Activated CD8-positive, alpha-beta memory T cell treated with anti-CD3 and anti-CD28 coated beads, Interleukin-2, amount 10 ng/mL, durations not matched to agents 7 days and 5 days (primary cell): ENCODE measurements at regions not wholly inside any gene's neighbourhood (a gene's known extent, or its start where the extent isn't known, plus 50 kb on each side); places are given as distances from the start of the nearest gene placed in this dataset.

ENCODE experiments used
- ATAC-seq: fragments of 150-1000 bp; cut with Tn5 transposase; one replicate; pipeline ENCODE4 v1.10.0; 2021; ENCODE audit warnings: moderate library complexity
- CTCF ChIA-PET: fragments of 350-600 bp; sonication (Branson Sonifier 250); formaldehyde crosslinking; loops from one replicate; lab custom pipeline; 2021; ENCODE audit warnings: antibody characterized with exemption; lab: Charles Lee
- DNase-seq: peaks from one replicate; pipeline ENCODE4 v3.0.0-alpha.2; 2020
- H3K27ac Mint-ChIP-seq: one replicate; pipeline ENCODE4 v1.8.0; 2021; ENCODE audit warnings: mild to moderate bottlenecking, mixed read lengths
- H3K27me3 Mint-ChIP-seq: one replicate; pipeline ENCODE4 v1.8.0; 2021; ENCODE audit warnings: mixed read lengths
- H3K36me3 Mint-ChIP-seq: one replicate; pipeline ENCODE4 v1.8.0; 2021; ENCODE audit warnings: mild to moderate bottlenecking, mixed read lengths
- H3K4me1 Mint-ChIP-seq: one replicate; pipeline ENCODE4 v1.8.0; 2021; ENCODE audit warnings: mixed read lengths
- H3K4me3 Mint-ChIP-seq: one replicate; pipeline ENCODE4 v1.8.0; 2021; ENCODE audit warnings: mild to moderate bottlenecking, moderate library complexity, mixed read lengths
- H3K9me3 Mint-ChIP-seq: one replicate; pipeline ENCODE4 v1.8.0; 2022; ENCODE audit warnings: low read depth, mixed read lengths

DNA sequence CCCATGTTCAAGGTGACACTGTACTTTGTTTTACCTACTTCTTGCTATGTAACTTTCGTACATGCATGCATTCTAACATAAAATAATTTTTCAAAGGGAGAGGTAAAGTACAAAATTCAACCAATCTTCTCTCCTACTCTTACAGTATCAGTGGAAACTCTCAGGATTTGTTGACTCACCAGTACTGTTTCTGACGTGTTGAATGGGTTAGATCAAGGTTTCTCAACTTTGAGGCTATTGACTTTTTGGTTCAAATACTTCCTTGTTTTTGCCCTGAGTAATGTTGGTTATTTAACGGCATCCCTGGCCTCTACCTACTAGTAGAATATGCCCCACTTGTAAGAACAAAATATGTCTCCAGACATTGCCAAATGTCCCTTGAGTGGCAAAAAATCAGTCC lies 94.6 kb upstream of the SMAD1 start:
- Mint-ChIP-seq H3K4me1 (no peaks in the 10 kb centered on the region), H3K36me3 (no peaks in the 10 kb centered on the region), H3K9me3 (no peaks in the 10 kb centered on the region), H3K27me3 (peaks cover under 1% of the 10 kb centered on the region), H3K27ac (no peak overlapping the region), H3K4me3 (no peak overlapping the region)
- CTCF ChIA-PET, result no interaction called here
- DNase-seq, result no peak
- no peak for ATAC-seq

- no peaks in the 10 kb centered on the region for H3K36me3 Mint-ChIP-seq
- H3K9me3 Mint-ChIP-seq, result no peaks in the 10 kb centered on the region
- DNase-seq, result no peak
- ATAC-seq, result no peak
- H3K4me1 Mint-ChIP-seq, result no peaks in the 10 kb centered on the region
- CTCF ChIA-PET, result no interaction called here
- H3K4me3 Mint-ChIP-seq, result no peak overlapping the region
- no peaks in the 10 kb centered on the region for H3K27me3 Mint-ChIP-seq
- no peak overlapping the region for H3K27ac Mint-ChIP-seq
Observed at GRCh38 chr4:145381163-145381562, 100.5 kb upstream of the SMAD1 start.

DNA sequence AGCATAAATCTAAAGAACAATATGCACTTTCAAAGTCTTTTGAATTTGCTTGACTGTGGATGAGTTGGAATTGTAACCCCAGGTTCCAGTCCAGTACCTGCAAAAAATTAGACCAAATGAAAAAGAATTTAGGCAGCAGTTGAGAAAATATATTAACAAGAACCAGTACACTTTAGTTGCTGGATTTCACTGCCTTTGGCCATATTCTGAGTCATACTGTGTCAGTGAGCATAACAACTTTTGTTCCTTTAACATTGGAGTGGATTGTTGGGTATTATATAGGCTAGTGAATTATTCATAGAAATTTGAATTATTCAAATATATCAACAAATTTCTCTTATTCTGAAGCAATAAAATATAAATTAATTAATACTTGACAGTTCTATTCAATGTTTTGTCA lies 101.5 kb upstream of the SMAD1 start:
- Mint-ChIP-seq H3K36me3 (no peaks in the 10 kb centered on the region), H3K9me3 (no peaks in the 10 kb centered on the region), H3K27me3 (no peaks in the 10 kb centered on the region), H3K4me1 (no peaks in the 10 kb centered on the region), H3K4me3 (no peak overlapping the region), H3K27ac (no peak overlapping the region)
- no peak for DNase-seq
- CTCF ChIA-PET, result no interaction called here
- no peak for ATAC-seq

- H3K27me3 Mint-ChIP-seq, result no peaks in the 10 kb centered on the region
- no peak overlapping the region for H3K4me3 Mint-ChIP-seq
- H3K36me3 Mint-ChIP-seq, result no peaks in the 10 kb centered on the region
- H3K27ac Mint-ChIP-seq, result no peak overlapping the region
- CTCF ChIA-PET, result no interaction called here
- no peak for DNase-seq
- no peaks in the 10 kb centered on the region for H3K4me1 Mint-ChIP-seq
- no peak for ATAC-seq
- H3K9me3 Mint-ChIP-seq, result no peaks in the 10 kb centered on the region
Observed at GRCh38 chr4:145375416-145375815, 106.2 kb upstream of the SMAD1 start.

DNA sequence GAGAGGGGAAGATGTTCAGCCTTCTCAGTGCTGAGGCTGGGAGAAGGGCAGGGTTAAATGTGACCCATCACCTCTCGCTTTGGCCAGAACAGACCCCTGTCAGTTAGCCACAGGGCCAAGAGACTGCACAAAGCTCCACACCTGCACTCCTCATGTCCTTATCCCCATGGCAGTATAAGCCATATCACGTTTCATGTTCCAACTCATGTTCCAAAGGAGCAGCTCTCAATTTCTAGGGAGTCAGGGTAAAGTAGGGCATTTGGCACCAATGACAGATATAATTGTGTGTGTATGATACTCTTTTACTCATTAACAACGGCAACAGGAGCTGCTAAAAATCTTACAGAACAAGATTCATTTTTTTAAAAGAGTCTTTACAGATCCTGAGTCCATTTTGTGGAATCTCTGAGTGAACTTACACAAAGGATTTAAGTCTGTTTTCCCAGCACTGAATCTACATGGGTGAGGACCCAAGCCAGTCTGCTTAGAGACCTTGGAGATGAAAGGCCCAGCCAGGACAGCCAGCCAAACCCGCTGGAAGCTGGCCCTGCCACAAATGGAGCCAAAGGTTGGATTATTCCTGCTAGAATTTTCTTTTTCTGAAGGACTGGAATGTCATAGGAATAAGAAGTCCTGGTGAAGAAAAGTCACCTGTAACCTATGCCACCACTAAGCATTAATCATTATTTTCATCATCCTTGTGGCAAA lies 129.1 kb upstream of the SMAD1 start:
- DNase-seq (no peak), ATAC-seq (no peak)
- Mint-ChIP-seq H3K9me3 (no peaks in the 10 kb centered on the region), H3K27me3 (peaks cover 4% of the 10 kb centered on the region), H3K4me3 (no peak overlapping the region), H3K36me3 (no peaks in the 10 kb centered on the region), H3K27ac (no peak overlapping the region), H3K4me1 (no peaks in the 10 kb centered on the region)
- CTCF ChIA-PET, result no interaction called here

DNA sequence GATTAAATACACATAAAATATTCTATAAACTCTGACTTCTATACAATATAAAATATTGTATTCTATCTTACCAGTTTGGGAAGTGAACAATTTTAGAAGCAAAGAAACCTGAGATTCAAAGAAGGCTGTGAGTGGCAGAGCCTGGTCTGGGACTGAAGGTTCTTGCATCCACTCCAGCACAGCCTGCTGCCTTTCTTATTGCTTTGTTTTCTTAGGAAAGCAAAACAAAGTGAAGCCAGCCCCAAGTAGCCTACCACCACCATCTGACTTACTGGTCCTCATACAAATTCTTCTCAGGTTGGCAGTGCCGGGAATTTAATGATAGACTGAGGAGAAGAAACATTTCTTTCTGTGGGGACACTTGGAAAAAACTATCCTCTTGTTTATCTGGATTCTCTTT lies 129.7 kb upstream of the SMAD1 start:
- no peak for ATAC-seq
- Mint-ChIP-seq H3K4me1 (no peaks in the 10 kb centered on the region), H3K9me3 (no peaks in the 10 kb centered on the region), H3K27me3 (peaks cover 4% of the 10 kb centered on the region), H3K36me3 (no peaks in the 10 kb centered on the region), H3K27ac (no peak overlapping the region), H3K4me3 (no peak overlapping the region)
- DNase-seq, result no peak
- CTCF ChIA-PET, result no interaction called here

DNA sequence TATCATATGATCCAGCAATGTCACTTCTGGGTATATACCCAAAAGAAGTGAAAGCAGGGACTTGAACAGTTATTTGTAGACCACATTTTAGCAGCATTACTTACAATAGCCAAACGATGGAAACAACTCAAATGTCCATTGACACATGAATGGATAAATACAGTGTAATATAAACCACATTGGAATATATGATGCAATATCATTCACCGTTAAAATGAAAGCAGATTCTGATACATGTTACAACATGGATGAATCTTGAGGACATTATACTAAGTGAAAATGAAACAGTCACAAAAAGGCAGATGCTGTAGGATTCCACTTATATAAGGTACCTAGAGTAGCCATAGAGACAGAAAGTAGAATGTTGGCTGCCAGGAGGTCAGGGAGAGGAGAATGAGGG lies 130.5 kb upstream of the SMAD1 start:
- no peak for ATAC-seq
- H3K27me3 Mint-ChIP-seq, result peaks cover 4% of the 10 kb centered on the region
- no peak overlapping the region for H3K27ac Mint-ChIP-seq
- H3K4me1 Mint-ChIP-seq, result no peaks in the 10 kb centered on the region
- no peak overlapping the region for H3K4me3 Mint-ChIP-seq
- H3K36me3 Mint-ChIP-seq, result no peaks in the 10 kb centered on the region
- no peak for DNase-seq
- CTCF ChIA-PET, result no interaction called here
- no peaks in the 10 kb centered on the region for H3K9me3 Mint-ChIP-seq

DNA sequence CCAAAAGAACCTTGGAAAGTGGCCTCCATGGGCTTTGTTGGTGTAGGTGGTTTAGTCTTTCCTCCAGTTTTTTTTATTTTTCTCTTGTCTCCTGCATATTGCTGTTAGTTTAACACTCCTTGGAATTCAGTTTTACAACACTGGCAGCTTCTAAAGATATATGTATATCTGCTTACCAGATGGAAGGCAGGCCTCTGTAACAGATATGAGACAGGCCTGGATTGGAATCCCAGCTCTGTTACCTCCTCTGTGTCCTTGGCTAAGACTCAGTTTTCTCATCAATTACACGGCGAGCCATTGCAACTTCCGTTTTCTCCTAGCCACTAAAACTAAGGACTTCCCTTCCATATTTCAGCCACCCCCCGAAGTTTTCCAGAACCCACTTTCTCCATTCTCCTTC lies 133.4 kb upstream of the SMAD1 start:
- H3K4me3 Mint-ChIP-seq, result no peak overlapping the region
- no peaks in the 10 kb centered on the region for H3K4me1 Mint-ChIP-seq
- H3K27ac Mint-ChIP-seq, result no peak overlapping the region
- CTCF ChIA-PET, result no interaction called here
- no peaks in the 10 kb centered on the region for H3K36me3 Mint-ChIP-seq
- DNase-seq (no peak), ATAC-seq (no peak)
- peaks cover 4% of the 10 kb centered on the region for H3K27me3 Mint-ChIP-seq
- no peaks in the 10 kb centered on the region for H3K9me3 Mint-ChIP-seq

DNA sequence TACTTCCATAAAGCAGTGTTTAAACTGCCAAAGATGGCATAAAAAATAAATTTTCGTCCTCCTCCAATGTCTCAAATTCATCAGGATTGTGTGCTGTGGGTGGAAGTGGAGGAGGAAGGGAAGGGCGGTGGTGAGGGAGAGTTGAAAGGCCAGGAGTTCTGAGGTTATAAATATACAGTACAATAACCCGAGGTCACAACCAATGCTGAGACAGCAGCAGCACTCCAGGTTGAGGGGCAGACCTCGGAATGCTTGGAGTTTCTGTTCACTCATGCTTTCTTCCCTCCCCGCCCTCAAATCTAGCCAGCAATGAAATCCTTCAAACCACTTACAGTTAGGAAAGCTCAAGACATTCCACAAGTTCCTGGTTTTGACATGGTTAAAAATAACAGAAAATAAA lies 134.0 kb upstream of the SMAD1 start:
- H3K4me3 Mint-ChIP-seq, result no peak overlapping the region
- no peak overlapping the region for H3K27ac Mint-ChIP-seq
- no peaks in the 10 kb centered on the region for H3K36me3 Mint-ChIP-seq
- CTCF ChIA-PET, result no interaction called here
- ATAC-seq (no peak), DNase-seq (no peak)
- peaks cover 4% of the 10 kb centered on the region for H3K27me3 Mint-ChIP-seq
- no peaks in the 10 kb centered on the region for H3K9me3 Mint-ChIP-seq
- H3K4me1 Mint-ChIP-seq, result no peaks in the 10 kb centered on the region

DNA sequence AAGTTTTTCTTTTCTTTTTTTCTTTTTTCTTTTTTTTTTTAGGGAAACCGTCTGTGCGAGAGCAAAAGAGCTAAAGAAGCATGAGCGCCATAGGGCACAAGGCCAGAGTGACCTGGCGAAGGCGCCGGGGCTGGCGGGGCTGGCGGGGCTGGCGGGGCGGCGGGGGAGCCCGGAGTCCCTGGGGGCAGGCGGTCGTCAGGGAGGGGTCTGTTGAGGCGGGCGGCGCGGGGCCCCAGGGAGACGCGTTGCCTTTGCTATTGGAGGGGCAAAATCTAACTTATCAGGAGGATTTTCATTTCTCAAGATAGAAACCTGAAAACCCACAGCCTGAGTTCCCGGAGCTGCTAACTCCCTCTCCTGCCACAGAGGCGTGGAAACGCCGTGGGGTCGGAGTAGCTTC lies 135.6 kb upstream of the SMAD1 start:
- Mint-ChIP-seq H3K4me1 (no peaks in the 10 kb centered on the region), H3K27me3 (no peaks in the 10 kb centered on the region), H3K4me3 (no peak overlapping the region), H3K27ac (no peak overlapping the region), H3K9me3 (no peaks in the 10 kb centered on the region), H3K36me3 (no peaks in the 10 kb centered on the region)
- ATAC-seq, result no peak
- CTCF ChIA-PET, result no interaction called here
- DNase-seq, result no peak

DNA sequence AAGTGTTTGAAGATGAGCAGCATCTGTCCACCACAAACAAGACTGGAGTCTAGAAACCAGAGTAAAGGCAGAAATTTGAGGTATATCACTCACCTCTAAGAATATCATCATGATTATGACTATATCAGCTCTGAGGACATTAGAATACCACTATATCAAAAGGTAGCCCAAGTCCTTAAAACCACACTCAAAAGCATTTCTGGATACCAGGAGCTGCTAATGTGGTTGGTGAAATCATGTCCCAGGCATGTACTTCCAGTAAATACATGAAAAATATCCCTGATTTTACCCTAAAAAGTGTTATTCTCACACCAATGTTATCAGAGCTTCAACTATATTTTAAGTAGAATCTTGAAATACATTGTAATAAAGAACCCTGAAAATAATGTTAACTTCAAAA lies 136.3 kb upstream of the SMAD1 start:
- H3K9me3 Mint-ChIP-seq, result no peaks in the 10 kb centered on the region
- DNase-seq (no peak), ATAC-seq (no peak)
- no peaks in the 10 kb centered on the region for H3K36me3 Mint-ChIP-seq
- CTCF ChIA-PET, result no interaction called here
- H3K4me1 Mint-ChIP-seq, result no peaks in the 10 kb centered on the region
- no peaks in the 10 kb centered on the region for H3K27me3 Mint-ChIP-seq
- no peak overlapping the region for H3K4me3 Mint-ChIP-seq
- no peak overlapping the region for H3K27ac Mint-ChIP-seq

GRCh38 chr4:145341381-145341780 lies 140.3 kb upstream of the SMAD1 start:
- no peak overlapping the region for H3K27ac Mint-ChIP-seq
- CTCF ChIA-PET, result no interaction called here
- no peak for ATAC-seq

GRCh38 chr4:145340071-145340675 lies 141.5 kb upstream of the SMAD1 start:
- Mint-ChIP-seq H3K4me1 (no peaks in the 10 kb centered on the region), H3K27me3 (no peaks in the 10 kb centered on the region), H3K36me3 (no peaks in the 10 kb centered on the region), H3K4me3 (no peak overlapping the region), H3K9me3 (no peaks in the 10 kb centered on the region), H3K27ac (no peak overlapping the region)
- ATAC-seq (no peak), DNase-seq (no peak)
- CTCF ChIA-PET, result no interaction called here

More at GRCh38 chr4:145341381-145341780, 140.3 kb upstream of the SMAD1 start:
- no peaks in the 10 kb centered on the region for H3K9me3 Mint-ChIP-seq
- no peaks in the 10 kb centered on the region for H3K27me3 Mint-ChIP-seq
- H3K36me3 Mint-ChIP-seq, result no peaks in the 10 kb centered on the region
- no peak for DNase-seq
- H3K4me3 Mint-ChIP-seq, result no peak overlapping the region
- H3K4me1 Mint-ChIP-seq, result no peaks in the 10 kb centered on the region

DNA sequence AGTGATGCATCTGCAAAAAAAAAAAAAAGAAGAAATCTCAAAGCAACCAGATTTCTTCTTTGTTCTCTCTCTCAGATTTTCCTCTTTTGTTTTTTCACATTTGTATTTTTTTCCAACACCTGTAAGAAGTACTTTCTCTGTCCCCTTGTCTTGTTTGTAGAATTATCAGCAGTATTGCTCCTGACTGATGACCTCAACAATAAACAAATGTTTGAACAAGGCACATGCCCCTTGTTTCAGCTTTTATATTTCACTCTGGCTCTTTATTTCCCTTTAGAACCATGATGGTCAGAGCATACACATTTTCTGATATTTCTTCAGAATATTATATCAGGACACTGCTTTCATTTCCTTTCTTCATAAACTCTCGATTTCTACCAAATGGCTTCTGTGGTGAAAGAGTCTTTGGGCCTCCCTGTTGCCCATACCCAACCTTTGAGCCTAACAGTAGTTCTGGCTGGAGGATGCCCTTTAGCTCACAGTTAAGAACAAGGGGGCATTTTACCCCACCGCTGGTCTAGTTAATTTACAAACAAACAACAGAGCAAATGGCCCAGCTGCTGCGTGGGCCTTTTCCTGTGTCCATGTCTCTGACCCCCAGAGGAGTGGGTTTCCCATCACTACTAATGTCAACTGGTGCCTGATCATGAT lies 142.5 kb upstream of the SMAD1 start:
- Mint-ChIP-seq H3K9me3 (no peaks in the 10 kb centered on the region), H3K27ac (no peak overlapping the region), H3K27me3 (no peaks in the 10 kb centered on the region), H3K4me3 (no peak overlapping the region), H3K4me1 (no peaks in the 10 kb centered on the region), H3K36me3 (no peaks in the 10 kb centered on the region)
- ATAC-seq, result no peak
- DNase-seq, result no peak
- CTCF ChIA-PET, result no interaction called here
